Heart left ventricle (tissue), 13 donors: ENCODE measurements at regions not wholly inside any gene's neighbourhood (a gene's known extent, or its start where the extent isn't known, plus 50 kb on each side); places are given as distances from the start of the nearest gene placed in this dataset.

Experiments
- CTCF ChIP-seq, 12 donors: fragments of 200-600 bp; sonication (generic) in 4 of 12; IDR thresholded peaks; one replicate each; pipeline versions ENCODE4 v1.5.0 to v1.8.0; 2018 to 2022; ENCODE audit warnings: antibody characterized with exemption in 12 of 12, mild to moderate bottlenecking in 5 of 12
- POLR2A ChIP-seq, 2 donors: fragments of 450-650 bp; IDR thresholded peaks; one replicate each; pipeline ENCODE4 v1.6.1; 2017; ENCODE audit warnings: antibody characterized with exemption in 2 of 2, mild to moderate bottlenecking in 2 of 2, moderate library complexity in 2 of 2
- donor health status: ischemic (EF 13 %, LVEDD 7.1; RV severe dilation, severe dysfunction).
- donor health status: DM: no; HTN: yes; CAD: no.
- donor health status: DM: no; HTN: no; CAD: no.
- donor health status: ischemic (EF 25% LVEDD 6.9; RV normal size, moderate dysfunction).
- donor health status: ischemic (EF 25% LVEDD 5.7; RV mildly dilated, moderate dysfunction).
- donor health status: ischemic (EF 35%, LVEDD 5.7; RV mildly dilated, moderate dysfunction).
- donor health status: nonischemic (EF 11% LVEDD 7.7; RV severe dilation, severe dysfunction).
- donor health status: DM: yes; HTN: yes; CAD: no.
- donor health status: PGD.
- donor health status: ischemic (EF 29% LVEDD 5.4; RV normal size, mild dysfunction).
- donor health status: nonischemic (EF 23%, LVEDD 6.1; RV moderate dilation, normal function).

- TF ChIP-seq CTCF (IDR thresholded peaks at IDR 0.05), result no peak
- TF ChIP-seq POLR2A (IDR thresholded peaks at IDR 0.05), result no peak
These were observed 387.6 kb upstream of the EYS start for GRCh38 chr6:66094615-66095014.
